HCT116 (cell line): ENCODE measurements at regions not wholly inside any gene's neighbourhood (a gene's known extent, or its start where the extent isn't known, plus 50 kb on each side); places are given as distances from the start of the nearest gene placed in this dataset.

ENCODE experiments used
- ATAC-seq: fragments of 200-7000 bp; cut with Tn5 transposase; 2 replicates; pipeline ENCODE4 v1.9.1; 2020; ENCODE audit warnings: mild to moderate bottlenecking, moderate library complexity
- BruUV-seq: library from RNA; stranded (reverse); fragments of 400-500 nt; replicated peaks from 2 replicates; lab custom pipeline; 2021; lab: Mats Ljungman, UMichigan
- CTCF ChIA-PET: fragments of 300-600 bp; sonication (Branson Sonifier 250); formaldehyde crosslinking; loops from one replicate; lab custom pipeline; 2021; ENCODE audit warnings: antibody characterized with exemption; lab: Charles Lee
- POLR2A ChIA-PET: fragments of 300-600, 350-600 bp; sonication (Branson Sonifier 250); formaldehyde crosslinking; loops from one replicate; lab custom pipeline; 2021; ENCODE audit warnings: antibody characterized with exemption; lab: Charles Lee
- RAD21 ChIA-PET, 2 experiments: fragments of 300-600 bp; sonication (Branson Sonifier 250); formaldehyde crosslinking; loops; one replicate each; lab custom pipeline; 2023; ENCODE audit warnings: low total read pairs in 2 of 2; ENCODE audit not compliant: uncharacterized antibody in 2 of 2, unreplicated experiment in 2 of 2, low non-redundant PET in 1 of 2; lab: Charles Lee
- DNase-seq: peaks from one replicate; pipeline ENCODE4 v3.0.0-alpha.2; 2010; ENCODE audit warnings: low read depth, low spot score
- H2AFZ ChIP-seq: fragments of 200-600 bp; shearing (Covaris generic), sonication (generic); 2 replicates; pipeline ENCODE4 v1.6.1; 2017; ENCODE audit warnings: low read depth, mixed run types, mixed read lengths, antibody characterized with exemption, low read length; ENCODE audit not compliant: poor library complexity, severe bottlenecking
- H3K27ac ChIP-seq: 2 replicates; pipeline ENCODE4 v1.5.1; 2012; ENCODE audit warnings: low read depth, low read length
- H3K27me3 ChIP-seq: fragments of 200-600 bp; sonication (generic); 2 replicates; pipeline ENCODE4 v1.6.1; 2016; ENCODE audit warnings: mixed run types, low read length, mixed read lengths; ENCODE audit not compliant: insufficient read depth
- H3K36me3 ChIP-seq, 2 experiments: fragments of 200-500 bp in 1 of 2; fragments of 200-600 bp in 1 of 2; sonication (Bioruptor generic) in 1 of 2; sonication (generic) in 1 of 2; 2 replicates each; pipeline versions ENCODE4 v1.5.1 to v1.6.1; 2014 to 2016; ENCODE audit warnings: low read length in 2 of 2, inconsistent platforms in 1 of 2, mixed read lengths in 1 of 2, mixed run types in 1 of 2; ENCODE audit not compliant: insufficient read depth in 2 of 2, control insufficient read depth in 1 of 2
- H3K4me1 ChIP-seq, 2 experiments: fragments of 200-600 bp in 1 of 2; sonication (generic) in 1 of 2; 2 replicates each; pipeline versions ENCODE4 v1.5.1 to v1.6.1; 2012 to 2017; ENCODE audit warnings: low read length in 2 of 2, inconsistent platforms in 1 of 2, mild to moderate bottlenecking in 1 of 2, mixed read lengths in 1 of 2, mixed run types in 1 of 2, moderate library complexity in 1 of 2; ENCODE audit not compliant: insufficient read depth in 2 of 2, control insufficient read depth in 1 of 2
- H3K4me2 ChIP-seq: fragments of 200-600 bp; sonication (generic); 2 replicates; pipeline ENCODE4 v1.6.1; 2017; ENCODE audit warnings: mixed run types, low read length, mixed read lengths
- H3K4me3 ChIP-seq, 2 experiments: fragments of 200-600 bp in 1 of 2; sonication (generic) in 1 of 2; replicated peaks in 1 of 2; 2 replicates each; pipeline ENCODE4 v1.5.1; 2011 to 2016; ENCODE audit warnings: low read length in 2 of 2, control low read depth in 1 of 2, low read depth in 1 of 2, mild to moderate bottlenecking in 1 of 2, mixed read lengths in 1 of 2, mixed run types in 1 of 2
- H3K79me2 ChIP-seq: fragments of 200-600 bp; sonication (generic); 2 replicates; pipeline ENCODE4 v1.6.1; 2017; ENCODE audit warnings: mild to moderate bottlenecking, mixed run types, low read length, moderate library complexity, mixed read lengths; ENCODE audit not compliant: insufficient read depth
- H3K9ac ChIP-seq: fragments of 200-600 bp; sonication (generic); 2 replicates; pipeline ENCODE4 v1.6.1; 2016; ENCODE audit warnings: low read length, mixed read lengths
- H3K9me2 ChIP-seq: fragments of 200-600 bp; sonication (generic), shearing (Covaris generic); 2 replicates; pipeline ENCODE4 v1.6.1; 2017; ENCODE audit warnings: mixed run types, mild to moderate bottlenecking, moderate library complexity; ENCODE audit not compliant: insufficient read depth
- H3K9me3 ChIP-seq, 2 experiments: fragments of 200-500 bp in 1 of 2; fragments of 200-600 bp in 1 of 2; sonication (Bioruptor generic) in 1 of 2; sonication (generic) in 1 of 2; 2 replicates each; pipeline ENCODE4 v1.6.1; 2014 to 2017; ENCODE audit warnings: low read length in 2 of 2, mixed read lengths in 2 of 2, inconsistent platforms in 1 of 2, low read depth in 1 of 2, mild to moderate bottlenecking in 1 of 2, mixed run types in 1 of 2, moderate library complexity in 1 of 2; ENCODE audit not compliant: control insufficient read depth in 1 of 2, insufficient read depth in 1 of 2
- H4K20me1 ChIP-seq: fragments of 200-600 bp; sonication (generic), shearing (Covaris generic); 2 replicates; pipeline ENCODE4 v1.6.1; 2017; ENCODE audit warnings: mixed run types, mild to moderate bottlenecking, moderate library complexity; ENCODE audit not compliant: insufficient read depth
- ATF3 ChIP-seq: IDR thresholded peaks from 2 replicates; pipeline ENCODE4 v1.6.1; 2012
- CBX3 ChIP-seq: IDR thresholded peaks from 2 replicates; pipeline ENCODE4 v1.6.1; 2012; ENCODE audit warnings: low read depth
- CEBPB ChIP-seq: IDR thresholded peaks from 2 replicates; pipeline ENCODE4 v1.6.1; 2012; ENCODE audit warnings: low read depth
- CTCF ChIP-seq, 3 experiments: fragments of 200-600 bp in 1 of 3; sonication (generic) in 1 of 3; IDR thresholded peaks in 2 of 3; conservative IDR thresholded peaks in 1 of 3; 2 replicates each; pipeline ENCODE4 v1.5.1; 2012 to 2017; ENCODE audit warnings: low read depth in 2 of 3, low read length in 2 of 3, antibody characterized with exemption in 1 of 3, borderline replicate concordance in 1 of 3, control low read depth in 1 of 3, mild to moderate bottlenecking in 1 of 3, mixed read lengths in 1 of 3, mixed run types in 1 of 3, moderate library complexity in 1 of 3; ENCODE audit not compliant: insufficient read depth in 1 of 3
- ELF1 ChIP-seq: IDR thresholded peaks from 2 replicates; pipeline ENCODE4 v1.6.1; 2012; ENCODE audit warnings: low read depth, borderline replicate concordance
- FOSL1 ChIP-seq: IDR thresholded peaks from 2 replicates; pipeline ENCODE4 v1.6.1; 2012; ENCODE audit warnings: low read depth
- SIN3A ChIP-seq: IDR thresholded peaks from 2 replicates; pipeline ENCODE4 v1.6.1; 2012; ENCODE audit warnings: low read depth
- TCF7L2 ChIP-seq: IDR thresholded peaks from 2 replicates; pipeline ENCODE4 v1.7.0; 2011; ENCODE audit warnings: borderline replicate concordance, inconsistent platforms; ENCODE audit not compliant: insufficient read depth, insufficient read length; ENCODE audit errors: extremely low read depth
- YY1 ChIP-seq: IDR thresholded peaks from 2 replicates; pipeline ENCODE4 v1.6.1; 2011; ENCODE audit warnings: low read length, low read depth, moderate library complexity, mild to moderate bottlenecking; ENCODE audit not compliant: insufficient replicate concordance; ENCODE audit errors: extremely low read depth
- ZFX ChIP-seq: fragments of 450-650 bp; IDR thresholded peaks from 2 replicates; pipeline ENCODE4 v1.6.1; 2017
- ZNF274 ChIP-seq: fragments of 200-500 bp; sonication (Bioruptor generic); IDR thresholded peaks from 2 replicates; pipeline ENCODE4 v1.6.1; 2014; ENCODE audit warnings: mild to moderate bottlenecking, low read depth, low read length, inconsistent platforms
- intact Hi-C: fragments of 100-400 bp; cut with micrococcal nuclease; formaldehyde crosslinking; loops from 2 replicates; pipeline ENCODE4 v1.10.0; 2022

- no peaks in the 10 kb centered on the region for H3K79me2 ChIP-seq
- H3K4me2 ChIP-seq: no peak overlapping the region
- H4K20me1 ChIP-seq: no peaks in the 10 kb centered on the region
- H3K27ac ChIP-seq: no peak overlapping the region
- ChIA-PET RAD21 (no interaction called here), POLR2A (no interaction called here), CTCF (no interaction called here)
- H3K4me3 ChIP-seq: no peak overlapping the region
- no peak overlapping the region for H3K9ac ChIP-seq
- peaks cover 16% of the 10 kb centered on the region in 2 experiments; a peak in 2 of 4 replicates for H3K9me3 ChIP-seq
- no peak for ATAC-seq
- no peaks in the 10 kb centered on the region for H3K27me3 ChIP-seq
- H2AFZ ChIP-seq: no peak overlapping the region
- TF ChIP-seq YY1: no peak
- no peak for TF ChIP-seq ATF3
- TF ChIP-seq ZFX: no peak
- no peak for TF ChIP-seq SIN3A
- no peak for TF ChIP-seq CBX3
- no peak for TF ChIP-seq ZNF274
- no peak for TF ChIP-seq TCF7L2
- TF ChIP-seq CEBPB: no peak
- no peak for TF ChIP-seq CTCF (IDR thresholded peaks at IDR 0.05 in 2 of 3, conservative IDR thresholded peaks at IDR 0.05 in 1 of 3; ENCODE audit: borderline replicate concordance in 1 of 3, insufficient read depth in 1 of 3, low read depth in 2 of 3, low read length in 2 of 3)
- no peak for TF ChIP-seq ELF1
- no peak for TF ChIP-seq FOSL1
- no peaks in the 10 kb centered on the region for H3K9me2 ChIP-seq
- H3K36me3 ChIP-seq: no peaks in the 10 kb centered on the region
- DNase-seq: no peak
- H3K4me1 ChIP-seq: no peaks in the 10 kb centered on the region
- BruUV-seq: no TSS peak
- intact Hi-C loops: no loop called here
Observed at GRCh38 chr19:31801611-31802010, 452.4 kb upstream of the TSHZ3 start.
